ENCODE measurements at regions not wholly inside any gene's neighbourhood (a gene's known extent, or its start where the extent isn't known, plus 50 kb on each side); places are given as distances from the start of the nearest gene placed in this dataset.

GRCh38 chr9:129400001-129400970 lies 220.6 kb downstream of the C9orf50 start:
- dilution Hi-C loops (cut with MboI; ENCODE audit: extremely low pct_ligation_motif_present, low sequenced_read_pairs): no loop called here
- TF ChIP-seq POLR2A (IDR thresholded peaks at IDR 0.05; ENCODE audit: low read depth, low read length) (no peak), MYC (IDR thresholded peaks at IDR 0.05; ENCODE audit: low read depth, low read length) (no peak), MAX (IDR thresholded peaks at IDR 0.05; ENCODE audit: insufficient read depth, insufficient read length) (no peak), EZH2 (IDR thresholded peaks at IDR 0.05; ENCODE audit: borderline replicate concordance, low read depth, low read length, severe bottlenecking) (no peak), JUN (IDR thresholded peaks at IDR 0.05; ENCODE audit: borderline replicate concordance, insufficient read depth, insufficient read length, low read depth) (no peak), CTCF (IDR thresholded peaks at IDR 0.05; ENCODE audit: extremely low read depth in 1 of 2, insufficient read depth in 1 of 2, low read depth in 1 of 2, low read length in 2 of 2) (no peak), POLR2AphosphoS5 (IDR thresholded peaks at IDR 0.05; ENCODE audit: insufficient read depth, low read depth, low read length) (no peak), FOS (IDR thresholded peaks at IDR 0.05; ENCODE audit: borderline replicate concordance, insufficient read depth, low read length) (no peak), GATA2 (IDR thresholded peaks at IDR 0.05; ENCODE audit: insufficient read depth, insufficient read length, low read depth, low read length) (no peak)
- FAIRE-seq: no peak
- Histone ChIP-seq H4K20me1 (replicated peaks; ENCODE audit: control insufficient read depth, extremely low read depth, insufficient read depth, low read length) (no peaks in the 10 kb centered on the region), H3K4me2 (ENCODE audit: insufficient read depth, low read length) (no peak overlapping the region), H3K79me2 (ENCODE audit: control insufficient read depth, insufficient read depth, low read length) (no peaks in the 10 kb centered on the region), H3K27ac (ENCODE audit: insufficient read depth, low read depth, low read length) (no peak overlapping the region), H3K27me3 (ENCODE audit: control insufficient read depth in 2 of 2, insufficient read depth in 2 of 2, low read length in 2 of 2) (no peaks in the 10 kb centered on the region), H3K9me1 (replicated peaks; ENCODE audit: control insufficient read depth, extremely low read depth, insufficient read depth, low read length) (no peaks in the 10 kb centered on the region), H3K4me3 (replicated peaks in 1 of 3; ENCODE audit: insufficient read depth in 1 of 3, low read depth in 1 of 3, low read length in 3 of 3) (no peak overlapping the region), H3K9ac (replicated peaks; ENCODE audit: extremely low read depth, insufficient read depth, low read length) (no peak overlapping the region), H3K9me3 (replicated peaks; ENCODE audit: control insufficient read depth, insufficient read depth, low read length) (no peaks in the 10 kb centered on the region), H3K36me3 (ENCODE audit: control insufficient read depth in 2 of 2, extremely low read depth in 1 of 2, insufficient read depth in 2 of 2, low read length in 2 of 2) (no peaks in the 10 kb centered on the region), H2AFZ (ENCODE audit: low read depth, low read length) (no peak overlapping the region), H3K4me1 (ENCODE audit: control insufficient read depth, extremely low read depth, insufficient read depth, low read length) (no peaks in the 10 kb centered on the region)
- intact Hi-C loops (cut with micrococcal nuclease): no loop called here
- BruUV-seq (replicated peaks): no TSS peak
- DNase-seq (ENCODE audit: low read depth, low spot score): no peak
- ChIA-PET CTCF (interaction anchor here (1.1 kb wide), 1 partner anchor 9 kb away, joined by 3 read pairs; no protein-coding TSS in a partner anchor), POLR2A (no interaction called here)

Measured in endothelial cell of umbilical vein (primary cell).